Inflammatory macrophage treated with lipopolysaccharide for 1 hour (primary cell): ENCODE measurements at regions not wholly inside any gene's neighbourhood (a gene's known extent, or its start where the extent isn't known, plus 50 kb on each side); places are given as distances from the start of the nearest gene placed in this dataset.

ENCODE experiments used
- DNase-seq, 2 donors: peaks; one replicate each; pipeline ENCODE4 v3.0.0-alpha.2; 2020 to 2022

- DNase-seq, result no peak
These were observed 277.9 kb upstream of the MON1B start for GRCh38 chr16:76913046-76913445.

GRCh38 chr16:76926042-76926441 is 264.9 kb upstream of the MON1B start:
- no peak for DNase-seq

- no peak for DNase-seq
These were observed 264.4 kb upstream of the MON1B start for GRCh38 chr16:76926595-76926994.

GRCh38 chr16:76931186-76931585 is 259.8 kb upstream of the MON1B start:
- DNase-seq, result no peak

- DNase-seq, result no peak
These were observed 258.3 kb upstream of the MON1B start for GRCh38 chr16:76932541-76933211.

GRCh38 chr16:76940251-76940650 is 250.7 kb upstream of the MON1B start:
- no peak for DNase-seq

GRCh38 chr16:76941113-76941512 is 249.9 kb upstream of the MON1B start:
- DNase-seq, result no peak

- DNase-seq, result no peak
These were observed 248.9 kb upstream of the MON1B start for GRCh38 chr16:76942089-76942488.

- DNase-seq, result no peak
These were observed 247.1 kb upstream of the MON1B start for GRCh38 chr16:76943921-76944320.

GRCh38 chr16:76946879-76947278 is 244.1 kb upstream of the MON1B start:
- DNase-seq, result no peak

- DNase-seq, result no peak
These were observed 243.2 kb upstream of the MON1B start for GRCh38 chr16:76947749-76948148.

- no peak for DNase-seq
These were observed 235.4 kb upstream of the MON1B start for GRCh38 chr16:76955629-76956028.

- DNase-seq, result no peak
These were observed 234.6 kb upstream of the MON1B start for GRCh38 chr16:76956394-76956793.

GRCh38 chr16:76956841-76957240 is 234.1 kb upstream of the MON1B start:
- no peak for DNase-seq

GRCh38 chr16:76959166-76959565 is 231.8 kb upstream of the MON1B start:
- no peak for DNase-seq

- DNase-seq, result no peak
These were observed 227.2 kb upstream of the MON1B start for GRCh38 chr16:76963614-76964315.

GRCh38 chr16:76964464-76965154 is 226.4 kb upstream of the MON1B start:
- DNase-seq, result no peak

- no peak for DNase-seq
These were observed 220.8 kb upstream of the MON1B start for GRCh38 chr16:76970087-76970744.

GRCh38 chr16:76970745-76971099 is 220.3 kb upstream of the MON1B start:
- DNase-seq, result no peak

GRCh38 chr16:76976101-76976500 is 214.9 kb upstream of the MON1B start:
- no peak for DNase-seq

- DNase-seq, result no peak
These were observed 214.2 kb upstream of the MON1B start for GRCh38 chr16:76976756-76977155.

GRCh38 chr16:76984196-76984595 is 206.8 kb upstream of the MON1B start:
- DNase-seq, result no peak

- no peak for DNase-seq
These were observed 205.5 kb upstream of the MON1B start for GRCh38 chr16:76985392-76986045.
